ENCODE measurements at regions not wholly inside any gene's neighbourhood (a gene's known extent, or its start where the extent isn't known, plus 50 kb on each side); places are given as distances from the start of the nearest gene placed in this dataset.

DNA sequence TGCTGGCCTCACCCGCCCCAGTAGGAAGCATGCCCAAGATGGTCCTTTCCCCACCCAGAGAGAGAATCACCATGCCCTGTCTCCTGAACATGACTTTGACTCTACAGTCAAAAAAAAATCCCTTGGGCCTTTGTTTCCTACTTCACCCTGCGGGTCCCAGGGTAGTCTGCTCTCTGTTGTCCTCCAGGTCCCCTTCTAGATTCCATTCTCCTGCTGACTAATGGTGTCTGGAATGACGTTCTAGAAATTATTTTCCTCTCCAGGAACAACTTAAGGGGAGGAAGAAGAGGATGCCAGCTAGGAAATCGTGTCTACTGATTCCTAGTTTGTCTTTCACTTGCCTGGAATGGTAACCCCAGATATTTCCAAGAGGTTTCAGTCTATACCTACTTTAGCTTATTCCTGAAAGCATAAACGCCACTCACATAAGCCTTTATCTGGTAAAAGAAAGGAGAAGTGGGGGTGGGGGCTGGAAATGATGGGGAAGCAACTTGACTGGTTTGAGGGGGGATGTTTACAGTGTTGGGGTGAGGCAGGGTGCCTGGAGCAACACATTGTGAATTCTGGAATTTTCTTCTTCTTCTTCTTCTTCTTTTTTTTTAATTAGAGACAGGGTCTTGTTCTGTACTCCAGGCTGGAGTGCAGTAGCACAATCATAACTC, 93.9 kb downstream of the SNX18 start:
- DNase-seq (ENCODE audit: low read depth): no peak

DNA sequence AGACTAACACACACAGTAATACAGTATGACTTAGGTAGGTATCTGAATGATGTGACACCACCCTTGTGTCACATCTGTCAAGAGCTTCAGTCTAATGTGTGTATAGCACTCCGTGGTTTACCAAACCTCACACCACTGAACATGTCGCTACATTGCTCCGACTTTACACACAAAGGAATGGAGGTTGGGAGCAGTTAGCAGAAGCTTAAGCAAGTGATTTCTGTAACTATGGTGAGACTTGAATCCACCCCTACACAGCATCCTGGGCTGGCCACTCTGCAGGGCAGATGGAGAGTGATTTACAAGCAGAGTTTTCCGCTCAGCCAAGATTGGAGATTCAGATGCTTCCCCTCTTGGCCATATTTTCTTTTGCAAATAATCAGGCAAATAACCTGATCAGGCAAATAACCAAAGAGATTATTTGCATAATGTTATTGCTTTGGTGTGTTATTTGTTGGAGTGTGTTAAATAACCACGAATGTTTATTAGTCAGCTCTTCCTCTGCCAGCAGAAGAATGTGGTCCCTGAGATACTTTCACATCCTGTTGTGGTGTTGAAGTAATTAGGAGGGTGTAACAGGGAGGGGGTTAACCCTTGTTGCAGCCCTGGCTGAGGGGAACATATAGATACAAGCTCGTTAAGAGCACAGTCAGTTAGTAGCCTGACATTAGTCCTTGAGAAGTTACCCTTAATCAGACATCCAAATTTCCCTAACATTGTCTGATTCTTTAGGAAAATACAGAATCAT, 92.8 kb downstream of the SNX18 start:
- DNase-seq (ENCODE audit: low read depth): no peak

DNA sequence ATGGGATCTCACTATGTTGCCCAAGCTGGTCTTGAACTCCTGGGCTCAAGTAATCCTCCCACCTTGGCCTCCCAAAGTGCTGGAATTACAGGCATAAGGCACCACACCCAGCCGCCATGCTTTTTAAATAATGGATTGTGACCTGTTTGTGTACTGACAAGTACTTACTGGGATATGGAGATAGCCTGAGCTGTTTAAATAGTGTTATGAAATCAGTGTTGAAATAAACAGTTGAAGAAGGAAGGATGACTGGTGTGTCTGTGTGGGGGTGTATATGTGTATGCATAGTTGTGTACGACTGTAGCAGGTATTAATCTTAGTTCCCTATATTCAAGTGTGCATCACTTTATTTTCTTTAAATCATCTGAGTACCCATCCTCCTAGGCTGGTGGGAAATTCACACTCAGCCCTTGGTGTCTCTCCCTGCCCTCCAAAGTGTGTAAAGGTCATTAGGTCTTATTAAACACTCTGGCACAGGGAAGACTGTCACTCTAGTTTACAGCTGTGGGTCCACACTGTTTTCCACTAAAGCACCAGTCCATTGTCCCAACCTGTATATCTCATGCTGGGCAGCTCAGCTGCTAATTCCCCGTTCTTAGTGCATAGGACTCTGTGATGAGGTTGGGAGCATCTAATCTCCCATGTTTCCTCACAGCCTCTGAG, 91.0 kb downstream of the SNX18 start:
- DNase-seq (ENCODE audit: low read depth): no peak

DNA sequence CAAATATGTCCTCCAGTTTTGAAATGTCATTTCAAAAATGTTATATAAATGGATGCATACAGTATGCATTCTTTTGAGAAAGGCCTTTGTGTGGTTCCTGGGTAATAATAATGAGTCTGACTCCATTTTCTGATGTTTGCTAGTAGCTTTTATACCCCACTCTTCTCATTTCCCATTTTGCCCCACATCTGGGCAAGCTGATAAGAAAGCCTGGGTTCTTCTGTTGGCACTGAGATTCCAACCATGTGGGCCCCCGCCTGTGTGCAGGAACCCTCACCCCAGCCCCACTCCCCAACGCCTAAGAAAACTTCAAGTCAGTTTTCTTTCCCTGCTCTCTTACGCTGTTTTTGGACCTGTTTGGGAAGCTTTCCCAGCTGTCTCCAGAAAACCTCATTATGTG, 89.4 kb downstream of the SNX18 start:
- no peak for DNase-seq (ENCODE audit: low read depth)

DNA sequence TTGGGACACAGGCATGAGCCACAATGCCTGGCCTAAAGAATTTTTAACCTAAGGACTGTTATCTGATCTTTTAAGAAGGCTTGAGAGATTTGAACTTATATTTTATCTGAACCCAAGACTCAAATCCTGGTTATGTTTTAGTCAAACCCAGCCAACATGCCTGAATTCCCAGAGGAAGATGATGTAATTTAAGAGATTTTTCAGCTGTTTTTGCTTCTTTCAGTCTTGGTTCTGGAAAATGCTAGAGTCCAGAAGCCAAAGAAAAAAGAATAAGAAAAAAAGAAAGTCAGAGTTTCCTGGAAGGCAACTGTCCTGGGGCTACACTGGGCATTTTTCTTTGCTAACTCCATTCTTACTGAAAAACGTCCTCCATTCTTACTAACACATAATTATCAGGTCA, 85.8 kb downstream of the SNX18 start:
- no peak for DNase-seq (ENCODE audit: low read depth)

DNA sequence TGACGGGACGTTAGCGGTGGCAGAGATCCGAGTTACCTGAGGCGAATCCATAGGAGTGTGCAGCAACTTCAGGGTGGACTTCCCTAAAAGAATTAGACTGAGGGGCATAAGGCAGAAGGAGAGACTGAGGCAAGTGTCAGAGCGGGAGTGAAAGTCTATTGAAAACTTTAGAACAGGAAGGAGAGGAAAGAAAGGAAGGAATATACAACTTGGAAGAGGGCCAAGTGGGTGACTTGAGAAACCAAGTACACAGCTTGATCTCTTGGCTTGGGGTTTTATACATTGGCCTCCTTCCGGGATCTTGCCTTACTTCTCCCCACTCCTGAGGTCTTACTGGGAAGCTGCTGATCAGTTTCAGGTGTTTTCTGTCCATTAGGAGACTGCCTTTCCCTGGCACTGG, 84.9 kb downstream of the SNX18 start:
- DNase-seq (ENCODE audit: low read depth): no peak

DNA sequence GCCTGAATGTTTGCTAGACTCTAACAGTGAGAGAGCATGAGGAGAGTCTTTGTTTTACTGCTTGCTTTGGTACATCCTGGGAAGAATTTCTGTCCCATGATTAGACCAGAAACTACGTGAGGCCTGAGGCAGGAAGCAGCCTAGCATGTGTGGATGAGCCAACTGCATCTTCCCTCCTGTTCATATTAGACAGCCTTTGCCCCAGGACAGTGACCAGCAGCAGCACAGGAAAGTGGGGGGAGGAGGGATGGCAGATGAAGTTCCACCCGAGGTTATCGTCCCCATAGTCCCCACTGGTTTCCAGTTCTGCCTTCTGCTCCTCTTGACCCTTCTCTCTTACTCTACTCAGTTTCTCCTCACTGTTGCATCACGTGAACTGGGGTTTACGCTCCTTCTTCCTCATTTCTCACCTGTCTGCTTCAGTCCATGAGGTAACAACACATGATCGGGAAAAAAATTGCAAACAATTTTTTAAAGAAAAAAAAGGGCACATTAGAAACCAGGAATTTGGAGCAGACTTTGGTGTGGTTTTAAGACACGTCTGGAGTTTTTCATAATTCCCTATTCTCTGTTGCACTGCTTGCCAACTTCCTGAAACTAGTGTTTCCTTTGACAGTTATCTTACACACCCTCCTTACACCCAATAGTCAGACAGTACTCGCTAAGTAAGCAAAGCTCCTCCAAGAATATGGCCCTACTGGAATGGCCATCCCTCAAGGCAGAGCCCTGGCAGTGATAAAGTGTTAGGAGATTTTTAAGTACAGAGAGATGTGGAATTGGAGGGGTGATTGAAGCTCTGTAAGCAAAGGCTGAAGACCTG, 84.1 kb downstream of the SNX18 start:
- DNase-seq (ENCODE audit: low read depth): no peak
